Suprapubic skin (tissue), 4 donors: ENCODE measurements at regions not wholly inside any gene's neighbourhood (a gene's known extent, or its start where the extent isn't known, plus 50 kb on each side); places are given as distances from the start of the nearest gene placed in this dataset.

Experiments
- DNase-seq, 2 donors: peaks; one replicate each; pipeline ENCODE4 v3.0.0-alpha.2; 2019; ENCODE audit warnings: low spot score in 2 of 2
- H3K27ac ChIP-seq: fragments of 200-600 bp; sonication (generic); one replicate; pipeline ENCODE4 v1.5.1; 2019
- H3K27me3 ChIP-seq: fragments of 200-600 bp; sonication (generic); one replicate; pipeline ENCODE4 v1.5.1; 2019
- H3K36me3 ChIP-seq: fragments of 200-600 bp; sonication (generic); one replicate; pipeline ENCODE4 v1.5.1; 2019
- H3K4me1 ChIP-seq: fragments of 200-600 bp; sonication (generic); one replicate; pipeline ENCODE4 v1.5.1; 2019
- H3K4me3 ChIP-seq: fragments of 200-600 bp; sonication (generic); one replicate; pipeline ENCODE4 v1.5.1; 2019; ENCODE audit warnings: mild to moderate bottlenecking
- H3K9me3 ChIP-seq: fragments of 200-600 bp; sonication (generic); one replicate; pipeline ENCODE4 v1.5.1; 2019
- EP300 ChIP-seq: sonication (generic); formaldehyde crosslinking; IDR thresholded peaks from one replicate; pipeline ENCODE4 v1.6.1; 2017; ENCODE audit warnings: antibody characterized with exemption
- POLR2A ChIP-seq, 2 donors: fragments of 450-650 bp; IDR thresholded peaks; one replicate each; pipeline ENCODE4 v1.6.1; 2017; ENCODE audit warnings: antibody characterized with exemption in 2 of 2, mild to moderate bottlenecking in 2 of 2, moderate library complexity in 2 of 2
- POLR2AphosphoS5 ChIP-seq, 3 donors: sonication (generic); formaldehyde crosslinking; IDR thresholded peaks; one replicate each; pipeline ENCODE4 v1.6.1; 2017; ENCODE audit warnings: antibody characterized with exemption in 3 of 3
- WGBS: methylation state at CpG from one replicate; pipeline ENCODE4 v1.1.5; 2018; 5-methylcytosine and 5-hydroxymethylcytosine counted together
- TF ChIP-seq, protein P1 (sequence below), 2 donors: fragments of 200-600 bp in 1 of 2; fragments of 450-650 bp in 1 of 2; sonication (generic) in 1 of 2; IDR thresholded peaks; one replicate each; pipeline ENCODE4 v1.5.1; 2016 to 2019; ENCODE audit warnings: antibody characterized with exemption in 2 of 2, mild to moderate bottlenecking in 1 of 2, moderate library complexity in 1 of 2

DNA sequence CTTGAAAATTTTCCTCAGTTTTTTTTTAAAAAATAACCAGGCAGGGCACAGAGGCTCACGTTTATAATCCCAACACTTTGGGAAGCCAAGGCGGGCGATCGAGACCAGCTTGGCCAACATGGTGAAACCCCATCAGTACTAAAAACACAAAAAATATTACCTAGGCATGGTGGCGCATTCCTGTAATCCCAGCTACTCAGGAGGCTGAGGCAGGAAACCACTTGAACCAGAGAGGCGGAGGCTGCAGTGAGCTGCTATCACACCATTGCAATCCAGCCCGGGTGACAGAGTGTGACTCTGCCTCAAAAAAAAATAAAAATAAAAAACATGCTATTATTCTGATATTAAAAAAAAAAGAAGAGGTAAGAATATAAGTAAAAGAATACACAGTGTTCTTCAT, 191.0 kb downstream of the ZEB2 start:
- no peak overlapping the region for H3K27ac ChIP-seq
- no peaks in the 10 kb centered on the region for H3K27me3 ChIP-seq
- 93% methylated on average over 7 of the region's 7 CpGs for WGBS
- TF ChIP-seq, protein P1, sequence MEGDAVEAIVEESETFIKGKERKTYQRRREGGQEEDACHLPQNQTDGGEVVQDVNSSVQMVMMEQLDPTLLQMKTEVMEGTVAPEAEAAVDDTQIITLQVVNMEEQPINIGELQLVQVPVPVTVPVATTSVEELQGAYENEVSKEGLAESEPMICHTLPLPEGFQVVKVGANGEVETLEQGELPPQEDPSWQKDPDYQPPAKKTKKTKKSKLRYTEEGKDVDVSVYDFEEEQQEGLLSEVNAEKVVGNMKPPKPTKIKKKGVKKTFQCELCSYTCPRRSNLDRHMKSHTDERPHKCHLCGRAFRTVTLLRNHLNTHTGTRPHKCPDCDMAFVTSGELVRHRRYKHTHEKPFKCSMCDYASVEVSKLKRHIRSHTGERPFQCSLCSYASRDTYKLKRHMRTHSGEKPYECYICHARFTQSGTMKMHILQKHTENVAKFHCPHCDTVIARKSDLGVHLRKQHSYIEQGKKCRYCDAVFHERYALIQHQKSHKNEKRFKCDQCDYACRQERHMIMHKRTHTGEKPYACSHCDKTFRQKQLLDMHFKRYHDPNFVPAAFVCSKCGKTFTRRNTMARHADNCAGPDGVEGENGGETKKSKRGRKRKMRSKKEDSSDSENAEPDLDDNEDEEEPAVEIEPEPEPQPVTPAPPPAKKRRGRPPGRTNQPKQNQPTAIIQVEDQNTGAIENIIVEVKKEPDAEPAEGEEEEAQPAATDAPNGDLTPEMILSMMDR (IDR thresholded peaks at IDR 0.05) = no peak
- TF ChIP-seq POLR2AphosphoS5 (IDR thresholded peaks at IDR 0.05) (no peak), EP300 (no peak), POLR2A (IDR thresholded peaks at IDR 0.05) (no peak)
- H3K36me3 ChIP-seq = no peaks in the 10 kb centered on the region
- no peak overlapping the region for H3K4me3 ChIP-seq
- peaks cover 14% of the 10 kb centered on the region for H3K4me1 ChIP-seq
- H3K9me3 ChIP-seq = no peaks in the 10 kb centered on the region
- DNase-seq = no peak

DNA sequence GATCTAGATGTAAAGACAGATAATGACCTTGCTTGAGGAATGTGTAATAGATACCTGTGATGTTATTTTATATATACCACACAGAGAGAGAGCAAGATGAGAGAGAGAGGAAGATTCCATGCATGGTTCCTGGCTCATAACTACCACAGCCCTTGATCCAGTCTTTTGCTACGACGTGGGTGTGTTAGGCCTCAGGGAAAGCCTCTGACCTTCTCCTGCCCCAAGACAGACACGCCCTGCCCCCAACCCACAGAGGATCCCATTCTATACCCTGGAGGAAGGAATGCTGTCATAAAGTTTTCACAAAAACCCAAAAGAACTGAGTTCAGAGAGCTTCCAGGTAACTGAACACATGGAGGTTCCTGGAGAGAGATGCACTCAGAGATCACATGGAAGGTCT, 193.1 kb downstream of the ZEB2 start:
- H3K9me3 ChIP-seq = no peaks in the 10 kb centered on the region
- no peaks in the 10 kb centered on the region for H3K36me3 ChIP-seq
- TF ChIP-seq, protein P1 (IDR thresholded peaks at IDR 0.05) = no peak
- TF ChIP-seq POLR2A (IDR thresholded peaks at IDR 0.05) = no peak
- no peak for TF ChIP-seq EP300
- no peak for TF ChIP-seq POLR2AphosphoS5 (IDR thresholded peaks at IDR 0.05)
- no peak overlapping the region for H3K27ac ChIP-seq
- H3K4me3 ChIP-seq = no peak overlapping the region
- WGBS = 80% methylated on average over 3 of the region's 3 CpGs
- DNase-seq = no peak
- peaks cover 9% of the 10 kb centered on the region for H3K4me1 ChIP-seq
- H3K27me3 ChIP-seq = no peaks in the 10 kb centered on the region

DNA sequence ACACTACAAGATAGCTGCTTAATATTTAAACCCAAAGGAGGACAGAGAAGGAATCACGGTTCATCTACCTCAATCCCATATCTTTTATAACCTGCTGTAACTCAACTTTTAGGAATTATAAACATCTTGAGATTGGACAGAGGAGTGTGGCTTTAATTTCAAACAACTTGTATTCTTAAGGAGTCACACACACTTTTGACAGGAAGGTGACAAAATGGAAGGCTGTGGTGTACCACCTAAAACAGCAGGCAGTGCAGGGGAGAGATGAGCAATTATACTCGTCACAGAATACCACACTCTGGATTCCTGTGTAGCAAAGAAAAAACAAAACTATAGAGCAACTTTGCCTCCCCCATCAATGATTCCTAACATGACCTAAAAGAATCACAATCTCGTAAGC, 194.8 kb downstream of the ZEB2 start:
- H3K36me3 ChIP-seq = no peaks in the 10 kb centered on the region
- peaks cover 4% of the 10 kb centered on the region for H3K4me1 ChIP-seq
- H3K9me3 ChIP-seq = no peaks in the 10 kb centered on the region
- no peak for DNase-seq
- H3K27ac ChIP-seq = no peak overlapping the region
- WGBS = 86% methylated on average over 3 of the region's 3 CpGs
- H3K27me3 ChIP-seq = no peaks in the 10 kb centered on the region
- TF ChIP-seq EP300 = no peak
- H3K4me3 ChIP-seq = no peak overlapping the region

DNA sequence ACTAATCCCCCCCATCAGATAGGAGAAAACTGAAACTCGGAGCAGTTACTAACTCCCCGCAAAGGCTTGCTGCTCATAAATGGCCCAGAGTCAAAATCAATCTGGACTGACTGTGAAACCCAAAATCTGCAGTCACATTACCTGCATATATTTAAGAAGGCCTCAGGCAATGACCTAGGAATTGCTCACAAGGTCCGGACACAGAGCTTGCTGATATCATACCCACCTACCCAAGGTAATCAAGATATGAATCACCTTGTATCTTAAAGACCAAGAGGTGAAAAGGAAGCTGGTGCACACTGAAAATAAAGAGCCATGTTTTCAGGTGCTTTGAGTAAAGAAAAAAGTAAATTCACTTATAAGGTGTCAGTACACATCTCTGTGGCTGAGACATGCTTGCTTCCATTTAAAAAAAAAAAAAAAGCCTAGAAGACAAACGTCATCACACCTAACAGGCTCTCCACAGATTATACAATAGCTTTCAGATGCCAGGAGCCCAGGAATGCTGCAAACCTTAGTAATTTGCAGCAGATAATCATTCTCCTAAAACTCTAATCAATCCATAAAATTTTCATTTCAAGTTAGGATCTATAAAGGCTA, 195.4 kb downstream of the ZEB2 start:
- Histone ChIP-seq H3K9me3 (no peaks in the 10 kb centered on the region), H3K27me3 (no peaks in the 10 kb centered on the region), H3K36me3 (no peaks in the 10 kb centered on the region), H3K4me3 (no peak overlapping the region), H3K4me1 (peaks cover 4% of the 10 kb centered on the region), H3K27ac (no peak overlapping the region)
- WGBS = 81% methylated on average over 4 of the region's 4 CpGs
- no peak for DNase-seq
- no peak for TF ChIP-seq POLR2AphosphoS5 (IDR thresholded peaks at IDR 0.05)
- TF ChIP-seq EP300 = no peak
- TF ChIP-seq POLR2A (IDR thresholded peaks at IDR 0.05) = no peak
- TF ChIP-seq, protein P1 (IDR thresholded peaks at IDR 0.05) = no peak

DNA sequence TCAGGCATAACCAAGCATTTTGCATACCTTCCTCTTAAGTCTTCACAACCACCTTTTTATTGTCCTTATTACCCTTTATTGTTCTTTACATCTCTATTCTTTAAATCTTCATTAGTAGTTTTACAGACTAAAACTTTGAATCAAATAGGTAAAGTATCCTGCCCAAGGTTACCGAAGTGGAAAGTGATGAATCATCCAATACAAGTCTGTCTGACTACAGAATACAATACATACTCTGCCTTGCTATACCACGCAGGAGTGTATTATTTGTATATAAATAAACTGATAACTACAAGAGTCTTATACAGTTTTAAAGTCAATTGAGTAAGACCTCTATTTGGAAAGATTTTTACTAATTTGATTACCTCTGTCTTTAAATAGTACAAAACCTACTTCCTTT, 196.0 kb downstream of the ZEB2 start:
- WGBS = 77% methylated on average over 2 of the region's 2 CpGs
- no peak for DNase-seq
- Histone ChIP-seq H3K36me3 (no peaks in the 10 kb centered on the region), H3K27me3 (no peaks in the 10 kb centered on the region), H3K4me3 (no peak overlapping the region), H3K9me3 (no peaks in the 10 kb centered on the region), H3K4me1 (peaks cover 4% of the 10 kb centered on the region), H3K27ac (no peak overlapping the region)
- TF ChIP-seq, protein P1 (IDR thresholded peaks at IDR 0.05) = no peak
- TF ChIP-seq EP300 (no peak), POLR2A (IDR thresholded peaks at IDR 0.05) (no peak), POLR2AphosphoS5 (IDR thresholded peaks at IDR 0.05) (no peak)

DNA sequence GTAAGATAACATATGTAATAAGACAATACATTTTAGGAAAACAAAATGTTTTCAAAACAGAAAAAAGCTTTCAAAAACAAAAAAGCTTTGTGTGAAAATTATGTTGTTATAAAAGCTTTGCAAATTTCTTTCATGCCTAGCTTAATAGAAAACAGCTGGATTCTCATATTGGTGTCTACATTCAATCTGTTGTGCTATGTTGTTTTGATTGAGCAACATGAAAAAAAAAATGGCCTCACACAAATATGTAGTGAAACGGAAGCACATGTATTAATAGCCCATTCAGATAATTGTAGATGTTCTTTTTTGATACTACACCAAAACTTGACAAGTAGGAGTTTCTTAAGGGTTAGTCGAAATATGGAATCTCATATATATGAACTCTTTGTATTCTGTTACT, 197.5 kb downstream of the ZEB2 start:
- H3K9me3 ChIP-seq = no peaks in the 10 kb centered on the region
- WGBS = 68% methylated on average over 2 of the region's 2 CpGs
- H3K36me3 ChIP-seq = no peaks in the 10 kb centered on the region
- H3K4me3 ChIP-seq = no peak overlapping the region
- no peak for DNase-seq
- H3K27ac ChIP-seq = no peak overlapping the region
- peaks cover 4% of the 10 kb centered on the region for H3K4me1 ChIP-seq
- H3K27me3 ChIP-seq = no peaks in the 10 kb centered on the region
- TF ChIP-seq POLR2AphosphoS5 (IDR thresholded peaks at IDR 0.05) (no peak), EP300 (no peak), POLR2A (IDR thresholded peaks at IDR 0.05) (no peak)
- TF ChIP-seq, protein P1 (IDR thresholded peaks at IDR 0.05) = no peak
